ENCODE measurements at regions not wholly inside any gene's neighbourhood (a gene's known extent, or its start where the extent isn't known, plus 50 kb on each side); places are given as distances from the start of the nearest gene placed in this dataset.
"Not testable (repeated sequence)": the region's sequence is repeated elsewhere in the genome, so short reads cannot be mapped to it uniquely, and the experiment has no call there.

DNA sequence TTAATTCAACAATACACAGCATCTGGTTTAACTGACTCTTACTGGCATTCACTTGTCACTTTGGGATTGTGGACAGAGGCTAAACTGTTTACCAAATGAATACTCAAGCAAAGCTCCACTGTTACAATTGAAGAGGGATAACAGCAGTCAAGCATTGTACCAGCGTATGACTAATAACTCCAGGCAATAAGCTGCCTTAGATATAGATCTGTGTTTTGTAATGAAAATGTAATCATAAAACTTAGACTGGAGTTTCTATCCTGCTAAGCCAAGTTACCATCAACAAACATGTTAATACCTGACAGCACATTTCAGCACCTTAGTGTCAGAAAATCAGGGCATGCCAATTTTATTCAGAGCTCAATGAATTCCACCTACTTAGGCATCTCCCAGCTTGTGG is 889.5 kb downstream of the EPHA4 start:
- no peak for DNase-seq (ENCODE audit: low read depth, low spot score)

GRCh38 chr2:220684099-220684498 is 888.0 kb downstream of the EPHA4 start:
- no peak for DNase-seq (ENCODE audit: low read depth, low spot score)

DNA sequence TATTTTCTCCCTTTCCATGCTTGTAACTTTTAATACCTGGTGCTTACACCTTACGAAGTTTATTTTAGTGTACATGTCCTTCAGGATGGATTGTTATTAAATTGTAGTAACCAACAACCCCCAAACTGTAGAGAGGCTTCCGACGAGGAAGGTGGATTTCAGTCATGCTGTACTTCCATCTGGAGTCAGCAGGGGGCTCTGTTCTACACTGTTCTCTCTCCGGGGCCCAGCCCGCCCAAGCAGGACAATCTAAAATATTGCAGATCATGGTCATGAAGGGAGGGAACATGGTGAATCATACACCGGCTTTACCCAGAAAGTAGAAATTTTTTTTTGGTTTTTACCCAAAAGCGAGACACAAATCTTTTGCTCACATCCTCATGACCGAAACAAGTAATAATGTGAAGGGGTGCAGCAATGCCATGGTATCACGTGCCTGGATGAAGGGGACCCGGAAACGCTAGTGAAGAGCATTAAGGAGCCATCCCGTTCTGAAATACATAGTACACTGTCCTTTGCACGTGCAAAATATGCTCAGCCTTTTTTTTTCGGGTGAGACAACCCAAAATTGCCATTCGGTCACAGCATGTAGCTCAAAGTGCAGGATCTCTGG is 884.8 kb downstream of the EPHA4 start:
- peak; percentile 23 for DNase-seq (ENCODE audit: low read depth, low spot score)

DNA sequence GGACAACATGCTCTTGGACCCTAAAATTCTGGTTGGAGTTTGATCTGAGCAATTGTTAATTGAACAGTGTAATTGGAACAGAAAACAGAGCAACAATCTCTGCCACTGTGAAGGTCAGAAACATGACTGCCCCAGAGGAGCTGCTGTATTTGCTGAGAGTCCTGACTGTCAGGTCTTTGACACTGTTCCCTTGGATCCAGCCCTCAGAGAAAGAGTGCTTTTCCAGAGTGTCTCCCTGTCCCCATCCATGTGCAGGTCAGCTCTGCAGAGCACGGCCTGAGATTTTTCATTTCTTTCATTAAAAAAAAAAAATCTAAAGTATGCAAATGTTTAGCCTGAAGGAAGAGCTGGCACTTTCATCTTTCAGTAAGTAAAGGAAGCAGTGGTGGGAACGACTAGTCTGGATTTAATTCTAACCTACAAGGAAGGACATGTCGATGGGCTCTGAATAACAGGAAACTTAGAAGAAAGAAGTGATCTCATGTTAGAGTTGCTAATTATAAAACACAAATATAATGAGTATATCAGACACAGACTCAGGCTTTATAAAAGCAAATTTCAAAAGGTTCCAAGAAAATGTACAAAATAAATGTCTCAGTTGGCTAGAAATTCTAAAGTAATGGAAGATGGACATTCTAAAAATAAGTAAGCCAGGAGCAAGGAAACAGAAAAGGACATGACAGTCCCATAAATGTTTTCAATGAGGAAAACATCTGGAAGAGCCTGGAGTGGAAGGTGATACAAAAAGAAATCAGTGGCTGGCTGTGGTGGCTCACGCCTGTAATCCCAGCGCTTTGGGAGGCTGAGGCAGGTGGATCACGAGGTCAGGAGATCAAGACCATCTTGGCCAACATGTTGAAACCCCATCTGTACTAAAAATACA is 876.5 kb downstream of the EPHA4 start:
- no peak for DNase-seq (ENCODE audit: low read depth, low spot score)

GRCh38 chr2:220696280-220696669 is 875.8 kb downstream of the EPHA4 start:
- DNase-seq (ENCODE audit: low read depth, low spot score): no peak

GRCh38 chr2:220697011-220697410 is 875.1 kb downstream of the EPHA4 start:
- no peak for DNase-seq (ENCODE audit: low read depth, low spot score)

DNA sequence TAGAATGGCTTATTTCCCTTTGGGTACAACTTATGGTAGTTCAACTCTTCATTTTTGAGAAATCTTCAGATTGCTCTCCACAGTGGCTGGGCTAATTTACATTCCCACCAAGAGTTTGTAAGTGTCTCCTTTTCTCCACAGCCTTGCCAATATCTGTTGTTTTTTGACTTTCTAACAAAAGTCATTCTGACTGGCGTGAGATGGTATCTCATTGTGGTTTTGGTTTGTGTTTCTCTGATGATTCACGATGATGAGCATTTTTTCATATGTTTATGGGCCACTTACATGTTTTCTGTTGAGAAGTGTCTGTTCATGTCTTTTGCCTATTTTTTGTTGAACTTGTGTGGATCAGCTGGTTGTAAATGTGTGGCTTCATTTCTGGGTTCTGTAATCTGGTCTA is 871.0 kb downstream of the EPHA4 start:
- no peak for DNase-seq (ENCODE audit: low read depth, low spot score)

DNA sequence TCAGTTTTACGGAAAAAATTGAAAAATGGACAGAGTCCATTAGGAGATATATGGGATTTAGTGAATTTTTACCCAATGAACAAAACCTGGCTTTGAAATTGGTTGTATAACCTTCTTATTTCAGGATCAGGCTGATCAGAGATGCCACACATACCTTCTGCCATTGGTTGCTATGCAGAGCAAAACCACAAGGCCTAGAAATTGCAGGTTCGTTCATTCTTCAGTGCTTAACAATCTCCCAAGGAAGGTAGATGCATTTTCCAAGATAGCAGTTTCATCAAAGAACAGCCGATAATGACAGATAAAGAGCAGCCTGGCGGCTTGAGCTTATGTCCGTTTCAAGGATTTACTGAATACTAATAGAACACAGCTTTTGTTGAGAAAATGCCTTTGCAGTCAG is 868.8 kb downstream of the EPHA4 start:
- no peak for DNase-seq (ENCODE audit: low read depth, low spot score)

- DNase-seq (ENCODE audit: low read depth, low spot score): no peak
Observed at GRCh38 chr2:220704081-220704480, 868.0 kb downstream of the EPHA4 start.

DNA sequence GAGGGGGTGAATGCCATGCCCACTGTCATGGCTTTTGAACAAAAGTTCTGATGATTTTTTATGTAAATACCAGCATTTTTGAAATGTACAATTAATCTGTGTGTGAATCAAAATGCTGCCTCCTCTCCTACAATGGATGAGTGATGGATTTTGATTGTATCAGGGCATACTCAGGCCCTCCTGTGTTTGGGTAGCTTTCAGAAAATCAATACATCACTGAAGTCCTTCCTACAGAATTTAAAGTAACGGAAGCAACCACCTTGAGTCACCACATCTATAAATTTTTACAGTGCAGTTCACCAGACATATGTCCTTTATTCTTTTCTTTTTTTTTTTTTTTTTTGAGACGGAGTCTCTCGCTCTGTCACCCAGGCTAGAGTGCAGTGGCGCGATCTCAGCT is 867.3 kb downstream of the EPHA4 start:
- DNase-seq (ENCODE audit: low read depth, low spot score): no peak

DNA sequence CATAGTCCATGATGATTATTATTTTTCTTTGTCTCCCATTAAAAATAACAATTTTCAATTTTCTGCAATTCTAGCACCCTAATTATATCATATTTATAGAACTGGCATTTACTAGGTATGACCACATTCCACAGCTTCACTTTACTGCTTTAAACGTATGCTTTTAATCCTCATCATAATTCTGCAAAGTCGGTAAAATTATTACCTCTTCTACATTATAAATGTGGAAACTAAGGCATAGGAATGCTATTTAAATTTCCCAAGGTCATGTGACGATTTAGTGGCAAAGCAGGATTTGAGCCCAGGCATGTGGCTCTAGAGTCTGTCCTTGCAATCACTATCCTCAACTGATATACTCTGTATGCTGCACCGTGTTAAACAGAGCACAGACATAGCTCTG is 866.4 kb downstream of the EPHA4 start:
- DNase-seq (ENCODE audit: low read depth, low spot score): no peak

GRCh38 chr2:220707261-220707660 is 864.8 kb downstream of the EPHA4 start:
- no peak for DNase-seq (ENCODE audit: low read depth, low spot score)

GRCh38 chr2:220708366-220708765 is 863.7 kb downstream of the EPHA4 start:
- DNase-seq (ENCODE audit: low read depth, low spot score): no peak

DNA sequence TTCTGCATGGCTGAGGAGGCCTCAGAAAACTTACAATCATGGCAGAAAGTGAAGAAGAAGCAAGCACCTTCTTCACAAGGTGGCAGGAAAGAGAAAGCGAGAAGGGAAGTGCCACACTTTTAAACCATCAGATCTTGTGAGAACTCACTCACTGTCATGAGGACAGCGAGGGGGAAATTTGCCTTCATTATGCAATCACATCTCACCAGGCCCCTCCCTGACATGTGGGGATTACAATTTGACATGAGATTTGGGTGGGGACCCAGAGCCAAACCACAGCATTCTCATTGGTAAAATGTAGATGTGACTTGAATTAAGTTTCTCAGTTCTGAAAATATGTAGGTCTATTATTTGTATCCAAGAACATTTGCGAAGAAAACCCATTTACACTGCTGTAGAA is 854.8 kb downstream of the EPHA4 start:
- no peak for DNase-seq (ENCODE audit: low read depth, low spot score)

- DNase-seq (ENCODE audit: low read depth, low spot score): no peak
Observed at GRCh38 chr2:220736778-220737177, 835.3 kb downstream of the EPHA4 start.

DNA sequence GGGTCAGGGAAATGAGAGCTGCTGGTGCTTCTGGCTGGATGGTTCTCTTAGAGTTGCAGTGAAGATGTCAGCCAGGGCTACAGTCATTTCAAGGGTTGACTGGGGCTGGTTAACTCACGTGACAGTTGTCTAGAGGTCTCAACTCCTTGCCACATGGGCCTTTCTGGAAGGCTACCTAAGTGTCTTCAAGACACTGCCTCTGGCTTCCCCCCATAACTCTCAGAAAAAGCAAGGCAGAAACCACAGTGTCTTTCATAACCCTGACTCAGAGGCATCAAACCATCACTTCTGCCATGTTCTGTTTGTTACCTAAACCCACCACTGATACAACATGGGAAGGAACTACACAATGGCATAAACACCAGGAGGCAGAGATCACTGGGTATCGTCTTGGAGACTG is 828.9 kb downstream of the EPHA4 start:
- no peak for DNase-seq (ENCODE audit: low read depth, low spot score)

GRCh38 chr2:220744861-220745260 is 827.2 kb downstream of the EPHA4 start:
- DNase-seq (ENCODE audit: low read depth, low spot score): no peak

GRCh38 chr2:220745682-220746081 is 826.4 kb downstream of the EPHA4 start:
- DNase-seq (ENCODE audit: low read depth, low spot score): no peak

DNA sequence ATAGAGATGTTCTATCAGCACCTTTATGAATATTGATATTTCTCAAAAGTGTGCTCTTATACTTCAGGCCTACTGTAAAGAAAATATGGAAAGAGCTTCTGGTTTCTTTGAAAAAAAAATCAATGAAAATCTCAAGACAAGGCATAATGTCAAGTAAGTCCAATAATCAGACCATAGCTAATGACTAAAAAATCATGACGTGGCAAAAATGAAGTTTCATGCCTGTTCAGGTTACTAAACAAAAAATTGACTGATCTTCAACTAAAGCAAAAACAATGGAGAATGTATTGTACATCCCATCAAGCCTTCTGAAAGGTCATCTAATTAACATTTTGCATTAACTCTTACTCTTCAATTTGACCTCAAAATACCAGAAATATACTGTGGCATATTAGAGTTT is 824.4 kb downstream of the EPHA4 start:
- no peak for DNase-seq (ENCODE audit: low read depth, low spot score)

DNA sequence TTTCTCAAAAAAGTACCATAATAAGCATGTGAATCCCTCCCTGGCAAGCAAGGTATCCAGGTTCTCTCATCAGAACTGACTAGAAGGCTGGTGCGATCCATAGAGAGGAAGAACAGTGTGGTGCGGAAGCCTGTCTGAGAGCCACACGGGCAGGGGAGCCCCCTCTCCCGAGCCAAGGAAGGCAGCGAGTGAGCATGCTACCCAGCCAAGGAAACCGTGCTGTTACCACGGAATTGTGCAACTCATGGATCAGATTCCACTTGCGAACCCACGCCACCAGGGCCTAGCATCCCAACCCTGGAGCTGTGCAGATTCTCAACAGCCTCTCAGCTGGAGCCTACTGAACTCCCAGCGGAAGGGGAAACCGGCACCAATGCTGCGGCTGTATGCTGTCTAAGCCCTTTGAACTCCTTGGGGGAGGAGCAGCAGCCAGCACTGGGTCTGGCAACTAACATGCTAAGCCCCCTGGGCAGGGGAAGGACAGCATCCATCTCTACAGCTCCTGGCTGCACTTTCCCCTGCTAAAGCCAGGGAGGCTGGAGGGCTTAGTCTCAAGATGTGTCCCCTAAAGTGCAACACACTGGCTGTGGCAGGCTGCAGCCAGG is 823.1 kb downstream of the EPHA4 start:
- no peak for DNase-seq (ENCODE audit: low read depth, low spot score)

DNA sequence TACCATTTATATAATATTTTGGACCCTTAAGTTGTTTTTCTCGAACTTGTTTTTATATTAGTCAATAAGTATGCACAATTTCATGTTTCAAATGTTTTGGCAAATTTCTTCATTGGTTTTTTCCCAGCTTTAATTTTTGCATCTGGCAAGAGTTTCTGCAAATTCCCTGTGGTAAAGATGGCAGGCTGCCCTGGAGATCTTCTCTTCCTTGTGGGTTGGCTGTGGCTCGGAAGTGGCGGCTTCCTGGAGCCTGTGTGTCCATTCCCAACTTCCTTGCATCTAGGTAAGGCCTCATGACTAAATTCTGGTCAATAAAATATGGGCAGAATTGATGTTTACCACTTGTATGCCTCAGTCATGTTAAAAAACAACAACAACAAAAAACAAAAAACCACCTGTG is 818.6 kb downstream of the EPHA4 start:
- no peak for DNase-seq (ENCODE audit: low read depth, low spot score)

DNA sequence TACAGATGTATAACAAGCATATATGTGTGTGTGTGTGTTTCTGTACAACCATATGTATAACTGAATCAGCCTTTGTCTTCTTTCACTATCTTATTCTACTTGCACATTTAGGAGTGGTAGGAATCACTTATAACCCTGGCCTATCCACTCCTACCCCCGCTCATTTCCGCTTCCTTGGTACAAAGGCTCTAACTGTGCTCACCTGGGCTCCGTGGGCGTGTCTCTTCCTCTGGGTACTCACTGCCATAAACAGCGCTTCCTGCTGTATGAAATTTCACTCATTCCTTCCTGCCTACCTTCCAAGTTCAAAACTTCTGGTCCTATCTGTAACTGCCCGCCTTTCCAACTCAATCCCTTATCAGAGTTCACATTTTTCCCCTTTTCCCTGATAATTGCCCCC is 815.5 kb downstream of the EPHA4 start:
- DNase-seq (ENCODE audit: low read depth, low spot score): no peak

- DNase-seq (ENCODE audit: low read depth, low spot score): not testable (repeated sequence)
Observed at GRCh38 chr2:220758376-220758775, 813.7 kb downstream of the EPHA4 start.
